ENCODE measurements at regions not wholly inside any gene's neighbourhood (a gene's known extent, or its start where the extent isn't known, plus 50 kb on each side); places are given as distances from the start of the nearest gene placed in this dataset.

DNA sequence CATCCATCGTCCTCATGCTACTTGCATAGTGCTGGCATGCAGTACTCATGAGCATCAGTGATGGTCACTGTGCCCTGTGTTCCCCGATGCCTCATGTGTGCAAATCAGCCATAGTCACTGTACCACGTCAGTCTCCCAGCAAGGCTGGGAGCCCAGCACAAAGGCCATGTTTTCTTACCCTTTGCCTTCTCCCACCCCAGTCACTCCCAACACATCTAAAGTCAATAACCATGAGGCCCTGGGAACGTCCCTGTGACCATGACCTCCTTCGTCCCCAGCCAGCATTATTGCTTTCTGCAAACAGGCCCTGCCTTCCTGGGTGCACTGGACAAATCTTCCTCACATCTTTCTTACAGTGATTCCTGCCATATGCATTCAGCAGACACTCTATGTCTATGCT, 406.1 kb downstream of the ICE1 start:
- intact Hi-C loops (cut with micrococcal nuclease), result no loop called here
- Histone ChIP-seq H3K27ac (ENCODE audit: low read depth, low read length) (no peak overlapping the region), H3K36me3 (ENCODE audit: insufficient read depth, low read length) (no peaks in the 10 kb centered on the region), H3K9me3 (ENCODE audit: control insufficient read depth in 1 of 2, low read length in 2 of 2) (no peaks in the 10 kb centered on the region), H3K4me1 (ENCODE audit: insufficient read depth, low read length) (no peaks in the 10 kb centered on the region), H3K27me3 (ENCODE audit: insufficient read depth, low read length) (no peaks in the 10 kb centered on the region), H3K4me3 (ENCODE audit: low read length in 2 of 2) (no peak overlapping the region)
- H3K27ac Mint-ChIP-seq, result no peak overlapping the region
- H3K36me3 Mint-ChIP-seq, result no peaks in the 10 kb centered on the region
- DNase-seq, result no peak
- H3K9me3 Mint-ChIP-seq, result peaks cover 0 to 2% (median 0%) of the 10 kb centered on the region in 8 donors
- POLR2A ChIA-PET (ENCODE audit: partially characterized antibody), result no interaction called here
- no peak overlapping the region for H3K4me3 Mint-ChIP-seq
- peaks cover 7 to 9% of the 10 kb centered on the region in 2 donors for H3K27me3 Mint-ChIP-seq
- no peaks in the 10 kb centered on the region for H3K4me1 Mint-ChIP-seq
- CTCF ChIA-PET (ENCODE audit: partially characterized antibody), result no interaction called here

DNA sequence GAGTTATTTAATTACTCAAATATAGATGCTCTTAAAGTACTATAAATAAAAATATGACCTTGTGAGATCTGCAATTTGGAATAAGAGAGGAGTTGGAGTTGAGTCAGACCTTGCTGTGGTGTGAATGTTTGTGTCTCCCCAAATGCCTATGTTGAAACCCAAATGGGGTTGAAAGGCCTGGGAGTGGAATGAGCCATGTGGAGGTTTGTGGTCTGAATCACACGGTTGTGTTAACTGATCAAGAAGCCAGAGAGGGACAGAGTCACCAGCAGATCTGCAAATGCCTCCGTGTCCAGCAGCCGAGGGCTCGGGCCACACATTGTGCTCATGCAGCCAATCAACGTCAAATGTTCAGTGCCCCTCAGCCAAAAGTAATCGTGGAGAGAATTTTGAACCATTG, 404.4 kb downstream of the ICE1 start:
- no peak overlapping the region for H3K4me3 Mint-ChIP-seq
- Histone ChIP-seq H3K36me3 (ENCODE audit: insufficient read depth, low read length) (no peaks in the 10 kb centered on the region), H3K27me3 (ENCODE audit: insufficient read depth, low read length) (no peaks in the 10 kb centered on the region), H3K4me1 (ENCODE audit: insufficient read depth, low read length) (no peaks in the 10 kb centered on the region), H3K4me3 (ENCODE audit: low read length in 2 of 2) (no peak overlapping the region), H3K27ac (ENCODE audit: low read depth, low read length) (no peak overlapping the region), H3K9me3 (ENCODE audit: control insufficient read depth in 1 of 2, low read length in 2 of 2) (no peaks in the 10 kb centered on the region)
- POLR2A ChIA-PET (ENCODE audit: partially characterized antibody), result no interaction called here
- CTCF ChIA-PET (ENCODE audit: partially characterized antibody), result no interaction called here
- H3K27ac Mint-ChIP-seq, result no peak overlapping the region
- H3K9me3 Mint-ChIP-seq, result peaks cover 0 to 2% (median 0%) of the 10 kb centered on the region in 8 donors
- peaks cover 7 to 10% of the 10 kb centered on the region in 2 donors for H3K27me3 Mint-ChIP-seq
- intact Hi-C loops (cut with micrococcal nuclease), result no loop called here
- no peaks in the 10 kb centered on the region for H3K4me1 Mint-ChIP-seq
- no peaks in the 10 kb centered on the region for H3K36me3 Mint-ChIP-seq
- no peak for DNase-seq

DNA sequence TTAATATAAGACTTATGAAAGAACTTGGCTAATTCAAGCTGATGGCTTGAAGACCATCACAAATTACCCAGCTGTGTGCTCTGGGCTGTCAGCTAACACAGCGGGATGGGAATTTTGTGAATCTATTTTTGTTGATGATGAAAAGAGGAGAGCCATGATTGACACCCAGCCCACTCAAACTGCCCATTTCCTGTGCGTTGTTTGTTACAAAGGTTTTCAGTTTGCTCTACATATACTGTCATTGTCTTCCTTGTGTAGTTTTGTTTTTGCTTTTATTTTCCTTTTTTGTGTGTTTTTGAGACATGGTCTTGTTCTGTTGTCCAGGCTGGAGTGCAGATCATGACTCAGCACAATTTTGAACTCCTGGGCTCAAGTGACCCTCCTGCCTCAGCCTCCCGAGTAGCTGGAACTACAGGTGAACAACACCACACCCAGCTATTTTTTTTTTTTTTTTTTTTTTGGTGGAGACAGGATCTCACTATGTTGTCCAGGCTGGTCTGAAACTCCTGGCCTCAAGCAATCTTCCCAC, 400.3 kb downstream of the ICE1 start:
- no peaks in the 10 kb centered on the region for H3K36me3 Mint-ChIP-seq
- CTCF ChIA-PET (ENCODE audit: partially characterized antibody), result no interaction called here

DNA sequence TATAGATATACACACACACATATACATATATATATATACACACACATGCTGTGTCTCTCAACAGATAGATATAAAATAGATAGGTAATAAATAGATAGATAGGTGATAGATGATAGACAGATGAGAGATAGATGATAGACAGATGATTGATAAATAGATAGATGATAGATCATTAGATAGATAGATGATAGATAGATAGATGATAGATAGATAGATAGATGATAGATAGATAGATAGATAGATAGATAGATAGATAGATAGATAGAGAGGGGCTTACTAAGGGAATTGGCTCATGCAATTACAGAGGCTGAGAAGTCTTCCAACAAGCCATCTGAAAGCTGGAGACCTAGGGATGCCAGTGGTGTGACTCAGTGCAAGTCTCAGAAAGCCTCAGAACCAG, 394.5 kb downstream of the ICE1 start:
- no peaks in the 10 kb centered on the region for H3K4me1 Mint-ChIP-seq
- DNase-seq, result no peak
- intact Hi-C loops (cut with micrococcal nuclease), result no loop called here
- H3K9me3 Mint-ChIP-seq, result peaks cover 0 to 2% (median 0%) of the 10 kb centered on the region in 8 donors
- no peaks in the 10 kb centered on the region for H3K9me3 ChIP-seq (ENCODE audit: control insufficient read depth in 1 of 2, low read length in 2 of 2)
- H3K27ac ChIP-seq (ENCODE audit: low read depth, low read length), result no peak overlapping the region
- ChIA-PET POLR2A (ENCODE audit: partially characterized antibody) (no interaction called here), CTCF (ENCODE audit: partially characterized antibody) (no interaction called here)
- H3K27me3 Mint-ChIP-seq, result no peaks in the 10 kb centered on the region
- H3K36me3 Mint-ChIP-seq, result no peaks in the 10 kb centered on the region
- H3K4me3 ChIP-seq (ENCODE audit: low read length in 2 of 2), result no peak overlapping the region
- H3K36me3 ChIP-seq (ENCODE audit: insufficient read depth, low read length), result no peaks in the 10 kb centered on the region
- H3K4me3 Mint-ChIP-seq, result no peak overlapping the region
- H3K27ac Mint-ChIP-seq, result no peak overlapping the region
- no peaks in the 10 kb centered on the region for H3K4me1 ChIP-seq (ENCODE audit: insufficient read depth, low read length)
- H3K27me3 ChIP-seq (ENCODE audit: insufficient read depth, low read length), result no peaks in the 10 kb centered on the region

More for the DNA sequence above, 400.3 kb downstream of the ICE1 start:
- H3K4me1 ChIP-seq (ENCODE audit: insufficient read depth, low read length), result no peaks in the 10 kb centered on the region
- no peak overlapping the region for H3K4me3 ChIP-seq (ENCODE audit: low read length in 2 of 2)
- H3K36me3 ChIP-seq (ENCODE audit: insufficient read depth, low read length), result no peaks in the 10 kb centered on the region
- Mint-ChIP-seq H3K4me3 (no peak overlapping the region), H3K9me3 (peaks cover 0 to 2% (median 0%) of the 10 kb centered on the region in 8 donors), H3K27me3 (peaks cover 3 to 7% of the 10 kb centered on the region in 2 donors), H3K4me1 (no peaks in the 10 kb centered on the region), H3K27ac (no peak overlapping the region)
- intact Hi-C loops (cut with micrococcal nuclease), result no loop called here
- no peaks in the 10 kb centered on the region for H3K9me3 ChIP-seq (ENCODE audit: control insufficient read depth in 1 of 2, low read length in 2 of 2)
- H3K27me3 ChIP-seq (ENCODE audit: insufficient read depth, low read length), result no peaks in the 10 kb centered on the region
- no peak for DNase-seq
- H3K27ac ChIP-seq (ENCODE audit: low read depth, low read length), result no peak overlapping the region
- POLR2A ChIA-PET (ENCODE audit: partially characterized antibody), result no interaction called here

DNA sequence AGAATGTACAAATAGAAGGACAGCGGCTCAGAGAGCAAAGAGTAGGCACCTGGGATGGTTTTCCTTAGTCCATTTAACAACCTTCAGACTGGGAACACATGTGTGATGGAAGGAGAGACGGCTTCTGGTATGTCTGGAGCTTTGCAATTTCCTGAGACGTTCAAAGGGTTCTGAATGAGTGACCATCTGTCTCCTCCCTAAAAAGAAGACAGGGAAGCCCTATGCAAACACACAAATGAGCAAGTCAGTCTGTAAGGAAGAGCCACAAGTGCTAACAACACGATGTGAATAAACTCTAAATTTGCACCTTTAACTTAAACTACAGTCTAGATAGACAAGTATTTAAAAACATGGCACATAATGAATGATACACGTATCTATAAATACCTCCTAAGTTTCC, 391.0 kb downstream of the ICE1 start:
- Mint-ChIP-seq H3K27me3 (peaks cover 0 to 1% of the 10 kb centered on the region in 2 donors), H3K4me3 (no peak overlapping the region), H3K27ac (no peak overlapping the region), H3K4me1 (no peaks in the 10 kb centered on the region), H3K36me3 (no peaks in the 10 kb centered on the region), H3K9me3 (no peaks in the 10 kb centered on the region)
- DNase-seq, result no peak
- CTCF ChIA-PET (ENCODE audit: partially characterized antibody), result no interaction called here
- Histone ChIP-seq H3K4me1 (ENCODE audit: insufficient read depth, low read length) (no peaks in the 10 kb centered on the region), H3K27me3 (ENCODE audit: insufficient read depth, low read length) (no peaks in the 10 kb centered on the region), H3K4me3 (ENCODE audit: low read length in 2 of 2) (no peak overlapping the region), H3K36me3 (ENCODE audit: insufficient read depth, low read length) (no peaks in the 10 kb centered on the region), H3K9me3 (ENCODE audit: control insufficient read depth in 1 of 2, low read length in 2 of 2) (no peaks in the 10 kb centered on the region), H3K27ac (ENCODE audit: low read depth, low read length) (no peak overlapping the region)
- intact Hi-C loops (cut with micrococcal nuclease), result no loop called here
- POLR2A ChIA-PET (ENCODE audit: partially characterized antibody), result no interaction called here

DNA sequence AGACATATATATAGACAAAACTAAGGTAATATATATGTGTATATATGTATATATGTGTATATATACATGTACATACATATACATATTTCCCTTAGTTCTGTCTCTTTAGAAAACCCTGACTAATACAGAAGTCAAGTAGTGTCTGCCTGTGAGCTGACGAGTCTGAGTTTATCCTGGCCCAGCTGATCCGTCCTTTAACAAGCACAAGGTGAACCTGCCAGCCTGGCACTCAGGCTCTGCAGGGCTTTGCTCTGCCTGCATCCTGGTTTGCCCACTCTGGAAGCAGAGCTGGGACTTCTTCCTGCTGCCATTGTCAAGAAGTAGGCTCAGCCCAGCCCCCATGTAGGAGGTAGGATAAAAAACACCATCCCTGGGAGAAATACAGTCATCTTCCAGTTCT, 388.0 kb downstream of the ICE1 start:
- Histone ChIP-seq H3K4me3 (ENCODE audit: low read length in 2 of 2) (no peak overlapping the region), H3K36me3 (ENCODE audit: insufficient read depth, low read length) (no peaks in the 10 kb centered on the region), H3K4me1 (ENCODE audit: insufficient read depth, low read length) (no peaks in the 10 kb centered on the region), H3K9me3 (ENCODE audit: control insufficient read depth in 1 of 2, low read length in 2 of 2) (no peaks in the 10 kb centered on the region), H3K27ac (ENCODE audit: low read depth, low read length) (no peak overlapping the region), H3K27me3 (ENCODE audit: insufficient read depth, low read length) (no peaks in the 10 kb centered on the region)
- Mint-ChIP-seq H3K36me3 (no peaks in the 10 kb centered on the region), H3K9me3 (no peaks in the 10 kb centered on the region), H3K27ac (no peak overlapping the region), H3K4me3 (no peak overlapping the region), H3K4me1 (no peaks in the 10 kb centered on the region), H3K27me3 (peaks cover 0 to 1% of the 10 kb centered on the region in 2 donors)
- POLR2A ChIA-PET (ENCODE audit: partially characterized antibody), result no interaction called here
- no peak for DNase-seq
- CTCF ChIA-PET (ENCODE audit: partially characterized antibody), result no interaction called here
- intact Hi-C loops (cut with micrococcal nuclease), result no loop called here

DNA sequence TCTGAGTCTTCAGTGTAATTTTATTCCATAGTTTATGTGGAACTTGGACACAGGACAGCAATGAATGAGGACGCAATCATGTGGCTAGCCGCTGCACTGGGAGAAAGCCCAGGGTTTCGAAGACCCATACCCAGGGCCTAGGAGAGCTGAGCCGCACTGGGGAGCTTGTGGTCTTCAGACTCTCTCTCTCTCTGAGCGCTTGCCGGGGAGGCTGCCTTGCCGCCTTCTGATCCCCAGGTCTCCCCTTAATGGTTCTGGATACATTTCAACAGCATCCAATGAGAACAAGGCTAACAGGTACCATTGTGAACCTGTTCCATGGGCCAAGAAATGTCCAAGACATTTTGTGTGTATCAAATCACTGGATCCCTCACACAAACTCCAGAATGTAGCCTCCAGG, 383.4 kb downstream of the ICE1 start:
- intact Hi-C loops (cut with micrococcal nuclease), result no loop called here
- no peaks in the 10 kb centered on the region for H3K27me3 ChIP-seq (ENCODE audit: insufficient read depth, low read length)
- H3K4me1 ChIP-seq (ENCODE audit: insufficient read depth, low read length), result no peaks in the 10 kb centered on the region
- H3K9me3 Mint-ChIP-seq, result peaks cover 0 to 3% (median 0%) of the 10 kb centered on the region in 8 donors
- H3K27ac ChIP-seq (ENCODE audit: low read depth, low read length), result no peak overlapping the region
- no peaks in the 10 kb centered on the region for H3K4me1 Mint-ChIP-seq
- H3K27me3 Mint-ChIP-seq, result no peaks in the 10 kb centered on the region
- H3K9me3 ChIP-seq (ENCODE audit: control insufficient read depth in 1 of 2, low read length in 2 of 2), result no peaks in the 10 kb centered on the region
- H3K36me3 ChIP-seq (ENCODE audit: insufficient read depth, low read length), result no peaks in the 10 kb centered on the region
- no peak for DNase-seq
- no peak overlapping the region for H3K4me3 ChIP-seq (ENCODE audit: low read length in 2 of 2)
- CTCF ChIA-PET (ENCODE audit: partially characterized antibody), result no interaction called here
- H3K36me3 Mint-ChIP-seq, result no peaks in the 10 kb centered on the region
- no peak overlapping the region for H3K27ac Mint-ChIP-seq
- POLR2A ChIA-PET (ENCODE audit: partially characterized antibody), result no interaction called here
- no peak overlapping the region for H3K4me3 Mint-ChIP-seq

Data from CD4-positive, alpha-beta memory T cell (primary cell).